Mucosa of descending colon (tissue), 3 donors: ENCODE measurements at regions not wholly inside any gene's neighbourhood (a gene's known extent, or its start where the extent isn't known, plus 50 kb on each side); places are given as distances from the start of the nearest gene placed in this dataset.

Experiments
- ATAC-seq: fragments of 200-7000 bp; cut with Tn5 transposase; one replicate; pipeline ENCODE4 v1.9.1; 2020; ENCODE audit warnings: mild to moderate bottlenecking, moderate library complexity
- DNase-seq, 3 donors: peaks; one replicate each; pipeline ENCODE4 v3.0.0-alpha.2; 2020
- H3K36me3 ChIP-seq: fragments of 200-600 bp; one replicate; pipeline ENCODE4 v1.8.0; 2021; ENCODE audit warnings: low read depth, mild to moderate bottlenecking
- H3K4me1 ChIP-seq: fragments of 200-600 bp; one replicate; pipeline ENCODE4 v1.8.0; 2021; ENCODE audit warnings: low read depth, mild to moderate bottlenecking
- H3K4me3 ChIP-seq: fragments of 200-600 bp; one replicate; pipeline ENCODE4 v1.8.0; 2021; ENCODE audit warnings: mild to moderate bottlenecking
- H3K9me3 ChIP-seq: fragments of 200-600 bp; one replicate; pipeline ENCODE4 v1.8.0; 2021; ENCODE audit warnings: mild to moderate bottlenecking
- intact Hi-C, 2 donors: fragments of 100-400 bp; cut with DNase I in 1 of 2; cut with micrococcal nuclease in 1 of 2; formaldehyde crosslinking; loops; one replicate each; pipeline versions ENCODE4 v1.11.0 to v1.11.1; 2022; cut with DNase I, micrococcal nuclease
- TF ChIP-seq, protein P1 (sequence below): fragments of 200-600 bp; IDR thresholded peaks from one replicate; pipeline ENCODE4 v1.8.0; 2022; ENCODE audit warnings: antibody characterized with exemption, mild to moderate bottlenecking
- donor health status: DM: no; HTN: no; CAD: no; lungs with moderate emphysema.
- donor health status: DM: no; HTN: no; CAD: no.
- donor health status: DM: no; HTN: yes; CAD: no.

DNA sequence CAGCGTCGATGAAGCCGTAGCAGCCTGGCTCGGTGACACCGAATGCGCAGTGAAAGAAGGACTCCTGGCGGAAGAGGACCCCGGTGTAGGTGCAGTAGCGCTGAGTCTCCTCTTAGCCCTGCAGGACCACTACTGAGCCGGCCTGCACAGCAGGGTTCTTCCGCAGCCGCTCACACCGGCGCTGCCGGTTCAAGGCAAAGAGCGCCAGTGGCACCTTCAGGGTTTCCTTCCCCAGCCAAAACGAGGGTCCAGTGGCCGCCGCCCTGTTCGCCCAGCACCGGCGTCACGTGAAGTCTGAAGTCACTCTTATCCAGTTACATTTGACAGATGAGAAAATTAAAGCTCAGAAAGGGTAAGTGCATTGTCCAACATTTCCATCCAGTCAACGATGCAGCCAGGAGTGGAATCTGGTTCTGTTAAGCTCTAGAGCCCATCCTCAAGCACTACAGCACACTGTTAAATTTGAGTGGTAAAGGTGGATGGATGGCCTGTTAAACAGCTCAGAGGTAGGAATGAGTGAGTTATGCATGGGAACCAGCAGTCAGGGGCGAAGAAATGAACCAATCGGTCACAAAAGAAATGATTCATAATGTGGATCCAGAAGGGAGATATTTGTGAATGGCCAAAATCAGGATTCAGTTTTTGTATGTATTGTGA, 50.2 kb upstream of the SMIM36 start:
- Histone ChIP-seq H3K36me3 (no peaks in the 10 kb centered on the region), H3K4me1 (no peaks in the 10 kb centered on the region), H3K4me3 (no peak overlapping the region), H3K9me3 (no peaks in the 10 kb centered on the region)
- intact Hi-C loops = no loop called here
- TF ChIP-seq, protein P1, sequence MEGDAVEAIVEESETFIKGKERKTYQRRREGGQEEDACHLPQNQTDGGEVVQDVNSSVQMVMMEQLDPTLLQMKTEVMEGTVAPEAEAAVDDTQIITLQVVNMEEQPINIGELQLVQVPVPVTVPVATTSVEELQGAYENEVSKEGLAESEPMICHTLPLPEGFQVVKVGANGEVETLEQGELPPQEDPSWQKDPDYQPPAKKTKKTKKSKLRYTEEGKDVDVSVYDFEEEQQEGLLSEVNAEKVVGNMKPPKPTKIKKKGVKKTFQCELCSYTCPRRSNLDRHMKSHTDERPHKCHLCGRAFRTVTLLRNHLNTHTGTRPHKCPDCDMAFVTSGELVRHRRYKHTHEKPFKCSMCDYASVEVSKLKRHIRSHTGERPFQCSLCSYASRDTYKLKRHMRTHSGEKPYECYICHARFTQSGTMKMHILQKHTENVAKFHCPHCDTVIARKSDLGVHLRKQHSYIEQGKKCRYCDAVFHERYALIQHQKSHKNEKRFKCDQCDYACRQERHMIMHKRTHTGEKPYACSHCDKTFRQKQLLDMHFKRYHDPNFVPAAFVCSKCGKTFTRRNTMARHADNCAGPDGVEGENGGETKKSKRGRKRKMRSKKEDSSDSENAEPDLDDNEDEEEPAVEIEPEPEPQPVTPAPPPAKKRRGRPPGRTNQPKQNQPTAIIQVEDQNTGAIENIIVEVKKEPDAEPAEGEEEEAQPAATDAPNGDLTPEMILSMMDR = no peak
- DNase-seq = no peak
- ATAC-seq = no peak
